NCI-H446 treated with DMSO at 0.1 percent for 48 hours (cell line): ENCODE measurements at regions not wholly inside any gene's neighbourhood (a gene's known extent, or its start where the extent isn't known, plus 50 kb on each side); places are given as distances from the start of the nearest gene placed in this dataset.

ENCODE experiments used
- DNase-seq: peaks from one replicate; lab custom pipeline; 2025; lab: John Stamatoyannopoulos, UW

DNA sequence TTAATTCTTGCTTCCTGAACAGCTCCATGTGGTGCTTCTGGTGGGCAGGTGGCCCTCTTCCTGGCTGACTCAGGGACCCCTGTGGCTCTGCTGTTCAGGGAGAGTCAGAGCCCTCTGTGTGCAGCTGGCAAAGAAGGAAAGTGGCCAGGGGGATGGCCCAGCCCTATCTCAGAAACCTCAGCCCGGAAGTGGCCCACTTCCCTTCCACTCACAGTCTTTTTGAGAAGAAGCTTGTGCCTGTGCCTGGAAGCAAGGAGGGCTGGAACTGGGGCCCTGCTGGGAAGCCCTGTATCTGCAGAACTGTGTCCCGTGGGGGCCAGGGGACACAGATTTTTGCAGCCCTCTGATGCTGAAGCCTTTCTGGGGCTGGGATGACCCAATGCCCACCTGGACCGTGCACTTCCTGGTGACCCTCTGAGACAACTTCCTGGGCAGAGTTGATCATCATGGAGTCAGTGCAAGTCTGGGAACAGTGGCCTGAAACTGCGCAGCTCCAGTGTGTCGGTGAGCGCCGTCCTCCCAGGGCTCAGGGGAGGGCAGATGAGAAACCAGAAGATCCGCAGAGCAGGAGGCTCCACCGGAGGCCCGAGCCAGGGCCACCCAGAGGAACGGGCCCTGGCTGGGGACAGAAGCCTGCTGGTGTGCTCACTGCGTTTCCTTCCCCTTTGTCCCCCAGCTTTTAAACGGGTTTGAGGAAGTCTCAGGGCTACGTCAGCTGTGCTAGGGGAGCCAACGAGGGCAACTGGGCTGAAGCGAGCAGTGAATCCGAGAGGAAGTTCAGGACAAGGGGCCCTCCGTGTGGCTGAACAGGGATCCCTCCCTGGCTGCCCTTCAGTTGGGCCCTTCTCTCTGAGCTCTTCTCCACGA lies 217.4 kb upstream of the RTL1 start:
- no peak for DNase-seq

DNA sequence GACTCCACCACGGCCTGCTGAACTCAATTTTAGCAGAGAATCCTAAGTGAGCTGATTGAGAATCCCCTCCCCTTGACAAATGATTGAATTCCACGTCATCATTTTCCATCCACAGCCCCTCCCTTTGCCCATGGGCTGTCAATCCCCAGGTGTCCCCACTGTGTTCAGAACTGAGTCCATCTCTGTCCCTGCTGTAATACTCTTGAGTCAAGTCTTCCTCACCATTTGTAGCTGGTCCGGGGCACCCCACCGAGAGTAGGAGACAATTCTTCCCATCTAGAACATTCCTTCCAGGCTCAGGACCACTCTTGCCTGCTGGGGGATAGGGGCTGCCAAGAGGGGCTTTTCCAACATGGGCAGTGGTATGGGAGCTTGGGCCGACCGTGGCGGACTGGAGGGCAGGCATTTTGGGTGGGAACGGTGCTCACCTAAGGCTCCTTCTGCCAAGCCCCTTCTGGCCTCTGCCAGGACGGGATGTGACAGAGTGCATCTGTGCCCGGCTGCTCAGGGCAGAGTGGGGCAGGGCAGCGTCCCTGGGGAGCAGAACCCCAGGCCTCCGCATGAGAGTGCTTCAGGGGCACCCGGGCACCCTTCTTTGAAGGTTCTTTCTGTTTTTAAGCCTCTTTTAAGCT lies 218.1 kb upstream of the RTL1 start:
- DNase-seq: no peak

- no peak for DNase-seq
Observed at GRCh38 chr14:101122237-101123141, 219.0 kb upstream of the RTL1 start.

DNA sequence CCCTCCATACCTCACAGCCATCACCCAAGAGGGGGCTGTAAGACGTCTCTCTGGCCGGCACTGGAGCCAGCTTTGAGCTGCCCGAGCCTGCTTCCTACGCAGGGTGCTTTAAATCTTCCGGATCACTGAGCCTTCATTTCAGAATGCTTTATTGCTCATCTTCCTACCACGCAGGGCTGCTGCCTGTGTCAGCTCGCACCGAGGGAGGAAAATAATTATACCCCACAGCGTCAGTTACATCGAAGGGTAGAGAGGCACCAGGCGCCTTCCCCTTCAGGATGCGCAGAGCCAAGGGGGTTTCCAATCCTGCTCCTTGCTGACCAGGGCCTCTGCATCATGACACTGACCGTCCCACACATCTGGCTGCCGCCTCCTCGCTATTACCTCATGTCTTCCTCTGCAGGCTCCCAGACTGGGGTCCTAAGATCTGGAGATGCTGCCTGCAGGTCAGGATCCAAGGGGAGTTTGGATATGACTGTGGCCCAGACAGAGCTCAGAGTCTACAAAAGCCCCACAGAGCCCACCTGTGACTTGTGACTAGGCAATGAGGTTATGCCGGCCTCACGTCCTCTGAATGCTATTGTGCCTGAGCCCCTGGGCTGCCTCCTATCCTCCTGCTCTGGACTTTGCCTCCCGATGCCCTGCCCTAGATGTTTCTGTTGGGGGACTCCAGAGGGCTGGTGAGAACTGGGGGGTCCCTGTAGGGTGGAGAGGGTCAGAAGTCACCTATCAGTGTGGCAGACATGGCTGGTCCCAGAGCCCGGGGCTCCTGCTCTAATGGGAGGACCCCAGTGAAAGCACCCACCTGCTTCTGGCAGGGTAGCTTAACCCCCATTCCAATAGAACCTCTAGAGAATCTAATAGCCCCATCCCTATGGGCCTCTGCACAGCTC lies 220.3 kb upstream of the RTL1 start:
- no peak for DNase-seq

DNA sequence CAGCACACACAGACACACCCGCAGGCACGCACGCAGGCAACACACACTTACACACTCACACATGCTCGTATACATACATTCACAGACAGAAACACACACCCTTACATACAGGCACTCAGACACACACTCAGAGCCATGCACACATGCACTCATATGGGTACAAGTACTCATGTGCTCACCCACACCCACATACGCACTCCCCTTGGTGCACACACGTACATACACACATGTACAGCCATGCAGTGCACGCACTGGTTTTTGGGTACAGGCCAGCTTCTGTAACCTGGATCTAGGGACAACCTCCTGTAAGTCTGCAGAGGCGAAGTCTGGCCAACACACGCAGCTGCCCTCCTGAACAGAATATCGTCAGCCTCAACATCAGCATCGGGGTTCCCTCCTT lies 221.3 kb upstream of the RTL1 start:
- no peak for DNase-seq

DNA sequence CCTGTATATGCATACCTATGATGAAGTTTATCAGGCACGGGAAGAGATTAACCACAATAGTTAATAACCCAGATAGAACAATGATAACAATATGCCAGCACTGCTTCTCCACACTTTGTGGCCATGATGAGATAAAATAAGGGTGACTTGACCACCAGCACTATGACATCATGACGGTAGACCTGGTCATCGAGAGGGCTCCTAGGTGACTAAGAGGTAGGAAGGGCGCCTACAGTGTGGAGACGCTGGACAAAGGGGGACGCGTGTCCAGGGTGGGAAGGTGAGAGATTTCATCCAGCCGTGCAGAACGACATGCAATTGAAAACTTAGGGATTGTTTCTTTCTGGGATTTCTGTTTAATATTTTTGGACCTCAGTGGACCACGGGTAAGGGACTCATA lies 221.8 kb upstream of the RTL1 start:
- DNase-seq: no peak

DNA sequence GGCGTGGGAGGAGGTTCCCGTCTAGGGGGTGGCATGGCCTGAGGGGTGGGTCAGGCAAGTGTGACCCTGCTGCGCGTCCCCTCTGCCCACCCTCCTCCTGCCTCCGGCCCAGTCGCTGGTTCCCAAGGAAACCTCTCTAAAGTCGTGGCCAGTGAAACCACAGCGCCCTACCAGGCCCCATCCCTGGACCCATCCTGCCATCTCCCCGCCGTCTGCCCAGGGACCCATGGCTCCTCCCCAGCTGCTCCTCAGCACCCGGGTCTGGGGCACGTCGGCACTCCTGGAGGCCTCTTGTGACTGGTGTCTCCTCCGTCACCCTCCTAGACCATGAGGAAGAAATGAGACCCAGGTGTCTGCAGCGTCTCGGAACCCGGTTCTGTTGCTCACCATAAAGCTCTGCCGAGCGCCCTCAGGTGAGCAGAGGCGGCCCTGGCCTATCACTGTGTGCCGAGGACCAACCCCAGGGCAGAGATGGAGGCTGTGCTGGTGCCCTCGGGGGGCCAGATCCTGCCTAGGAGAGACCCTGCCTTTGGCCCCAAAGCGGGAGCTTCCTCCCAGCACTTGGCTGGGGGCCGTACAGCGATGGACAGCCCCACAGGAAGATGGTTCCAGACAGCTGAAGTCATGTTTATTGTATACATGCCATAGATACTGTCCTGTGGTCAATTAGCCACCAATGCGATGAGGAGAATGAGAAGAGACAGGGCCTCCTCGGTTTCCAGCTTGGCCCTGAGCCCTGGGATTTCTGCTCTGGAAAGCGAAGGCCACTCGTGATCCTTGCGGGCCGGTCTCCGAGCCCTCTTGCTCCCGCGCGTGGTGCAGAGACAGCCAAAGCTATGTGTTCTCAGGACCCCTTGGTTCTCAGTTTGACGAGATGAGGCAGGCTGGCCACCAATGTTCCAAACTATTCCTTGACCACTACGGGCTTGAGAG lies 222.5 kb upstream of the RTL1 start:
- no peak for DNase-seq

DNA sequence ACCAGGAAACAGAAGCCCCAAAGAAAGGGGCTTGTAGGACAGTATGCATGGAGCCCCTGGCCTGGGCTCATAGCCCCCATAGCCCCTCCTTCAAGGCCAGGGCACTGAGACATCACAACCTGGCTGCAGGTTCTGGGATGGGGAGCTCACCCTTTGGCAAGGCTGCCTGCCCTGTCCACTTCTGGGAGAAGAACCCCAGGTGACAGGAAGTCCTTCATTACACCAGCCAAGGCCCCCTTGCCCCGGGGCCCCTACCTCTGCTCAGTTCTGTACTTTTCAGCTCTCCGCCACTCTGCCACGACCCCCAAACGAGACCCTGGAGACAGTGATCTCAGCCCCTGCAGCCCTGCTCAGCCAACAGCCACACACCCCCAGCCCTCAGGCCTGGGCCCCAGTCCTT lies 223.2 kb upstream of the RTL1 start:
- DNase-seq: no peak

DNA sequence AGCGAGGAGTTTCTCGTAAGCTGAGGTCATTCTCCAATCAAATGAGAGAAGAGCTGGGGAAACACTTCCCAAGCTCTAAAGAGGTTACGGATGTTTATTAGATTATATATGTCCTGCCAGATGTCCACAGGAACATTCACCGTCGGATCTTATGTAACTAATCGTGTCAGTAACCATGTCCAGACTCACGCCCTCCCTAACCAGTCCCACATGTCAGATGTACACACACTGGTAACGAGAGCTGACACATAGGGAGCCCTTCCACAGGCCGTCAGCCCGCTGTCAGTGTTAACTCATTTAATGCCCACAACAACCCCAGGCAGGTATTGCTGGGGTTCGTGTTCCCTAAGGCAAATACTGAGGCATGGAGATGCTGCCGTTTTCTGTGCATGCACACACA lies 223.7 kb upstream of the RTL1 start:
- no peak for DNase-seq

DNA sequence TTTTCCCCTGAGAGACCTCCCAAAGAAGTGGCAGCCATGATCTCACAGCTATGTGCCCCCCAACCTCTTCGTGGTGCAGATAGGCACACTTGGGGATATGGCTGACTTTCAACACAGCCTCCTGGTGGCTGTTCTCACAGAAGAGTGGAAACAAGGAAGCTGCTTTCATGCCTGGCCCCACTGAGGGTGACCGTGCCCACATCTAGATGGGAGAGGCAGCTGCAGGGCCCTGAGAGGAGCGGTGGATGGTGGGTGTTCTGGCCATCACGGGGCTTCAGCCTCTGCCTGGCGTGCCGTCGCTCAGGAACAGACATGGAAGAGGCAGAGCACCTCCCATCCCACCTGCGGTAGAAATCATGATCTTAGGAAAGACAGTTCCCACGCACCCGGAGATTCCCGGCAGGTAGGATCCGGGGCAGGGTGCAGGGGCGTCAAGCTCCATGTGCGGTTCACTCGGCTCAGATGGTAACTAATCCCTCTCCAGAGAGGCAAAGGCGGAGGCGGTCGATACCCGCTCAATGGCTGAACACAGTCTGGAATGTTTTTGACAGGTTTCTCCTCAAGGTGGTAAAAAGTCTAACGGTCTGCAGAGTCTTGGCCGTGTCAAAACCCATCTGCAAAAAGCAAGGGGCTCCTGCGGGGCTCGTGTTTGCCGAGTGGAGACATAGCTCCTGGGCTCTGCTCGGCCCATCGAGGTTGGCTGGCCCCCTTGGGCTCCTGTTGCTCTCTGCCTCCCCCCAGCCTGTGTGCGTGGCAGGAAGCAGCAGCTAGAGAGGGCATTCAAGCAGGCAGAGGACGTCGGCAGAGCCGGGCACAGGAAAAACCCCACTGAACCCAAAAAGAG lies 225.2 kb upstream of the RTL1 start:
- no peak for DNase-seq

DNA sequence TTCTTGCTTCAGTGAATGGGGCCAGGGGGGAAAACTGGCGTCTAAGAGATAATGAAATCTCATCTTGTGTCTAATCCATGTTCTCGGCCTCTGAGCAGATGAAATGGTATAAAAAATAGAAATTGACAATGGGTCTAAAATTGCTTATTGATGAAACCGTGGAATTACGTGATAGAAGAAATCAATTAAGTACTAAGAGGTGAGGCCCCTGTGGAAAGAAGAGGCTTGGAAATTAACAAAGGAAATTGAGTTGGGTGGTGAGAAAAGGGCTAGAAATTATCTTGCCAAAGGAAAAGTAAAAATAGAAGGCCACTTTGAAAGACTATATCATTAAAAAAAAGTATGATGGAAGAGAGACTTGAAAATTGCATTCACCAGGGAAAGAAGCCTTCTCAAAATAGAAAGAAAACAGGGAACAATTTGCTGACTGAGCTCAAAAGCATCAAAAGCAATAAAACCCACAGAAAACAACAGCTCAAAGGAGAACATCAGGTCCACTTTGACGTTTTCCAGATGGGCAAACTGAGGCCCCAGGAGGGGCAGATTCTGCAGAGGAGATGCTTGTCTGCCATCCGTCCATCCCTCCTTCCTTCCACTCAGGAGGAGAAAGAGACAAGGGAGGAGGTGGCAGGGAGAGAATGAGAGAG lies 226.1 kb upstream of the RTL1 start:
- no peak for DNase-seq

GRCh38 chr14:101130861-101131260 lies 227.3 kb upstream of the RTL1 start:
- DNase-seq: no peak

DNA sequence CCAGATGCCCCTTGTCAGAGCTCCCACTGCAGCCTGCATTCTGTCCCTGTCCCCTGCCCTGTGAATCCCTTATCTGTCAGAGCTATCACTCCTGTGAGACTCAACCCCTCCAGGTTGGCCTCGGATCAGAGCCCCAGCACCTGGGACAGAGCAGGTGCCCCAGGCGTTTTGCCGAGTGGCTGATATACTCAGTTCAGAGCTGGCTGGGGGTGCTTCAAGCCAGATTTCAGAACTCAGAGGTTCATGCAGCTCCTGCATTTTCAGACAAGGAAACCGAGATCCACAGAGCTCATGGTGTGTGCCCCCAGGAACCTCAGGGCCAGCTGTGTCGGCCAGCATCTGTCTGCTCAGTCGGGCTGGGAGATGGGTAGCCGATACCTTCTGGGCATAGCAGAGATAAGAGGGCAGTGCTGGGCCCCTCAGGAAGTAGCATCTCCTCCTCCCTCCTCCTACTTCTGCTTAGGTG lies 228.0 kb upstream of the RTL1 start:
- no peak for DNase-seq

DNA sequence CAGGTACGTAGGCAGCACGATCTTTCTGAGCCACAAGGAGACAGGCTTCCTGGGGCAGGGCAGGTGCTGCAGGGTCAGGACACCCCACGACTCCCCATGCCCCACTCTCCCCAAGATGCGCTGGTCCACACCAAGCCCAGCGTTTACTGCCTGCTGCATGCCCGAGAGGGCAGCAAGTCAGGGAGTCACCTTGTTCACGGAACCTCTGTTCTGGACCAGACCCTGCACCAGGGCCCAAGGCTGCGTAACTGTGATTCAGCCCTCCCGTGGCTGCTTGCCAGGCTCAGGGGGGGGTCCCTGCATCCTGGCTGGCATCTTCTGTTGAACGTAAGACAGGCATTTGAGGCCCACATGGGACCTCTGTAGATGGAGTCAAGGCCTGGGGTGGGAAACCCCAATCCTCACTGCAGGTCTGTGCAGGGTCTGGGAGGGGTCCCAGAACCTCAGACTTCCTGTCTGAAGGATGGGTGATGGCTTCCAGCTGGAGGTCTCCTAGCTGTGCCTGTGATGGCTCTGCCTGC lies 228.6 kb upstream of the RTL1 start:
- DNase-seq: no peak

DNA sequence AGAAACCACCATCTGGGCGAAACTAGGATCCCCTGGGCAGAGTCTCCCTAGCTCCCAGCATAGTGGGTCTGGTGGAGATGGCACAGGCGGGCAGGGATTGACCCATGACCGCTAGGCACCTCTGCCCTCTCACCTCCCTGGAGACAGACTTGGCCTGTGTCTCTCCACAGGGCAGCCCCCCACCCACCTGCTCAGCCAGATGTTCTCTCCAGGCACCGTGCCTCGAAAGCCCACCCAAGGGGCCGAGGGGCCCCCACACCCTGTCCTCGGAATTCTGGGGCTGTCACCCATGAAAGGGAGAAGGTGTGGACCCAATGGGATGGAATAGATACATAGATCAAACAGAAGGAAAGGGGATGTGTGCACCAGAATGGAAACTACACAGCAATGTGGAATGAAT lies 229.1 kb upstream of the RTL1 start:
- DNase-seq: no peak

DNA sequence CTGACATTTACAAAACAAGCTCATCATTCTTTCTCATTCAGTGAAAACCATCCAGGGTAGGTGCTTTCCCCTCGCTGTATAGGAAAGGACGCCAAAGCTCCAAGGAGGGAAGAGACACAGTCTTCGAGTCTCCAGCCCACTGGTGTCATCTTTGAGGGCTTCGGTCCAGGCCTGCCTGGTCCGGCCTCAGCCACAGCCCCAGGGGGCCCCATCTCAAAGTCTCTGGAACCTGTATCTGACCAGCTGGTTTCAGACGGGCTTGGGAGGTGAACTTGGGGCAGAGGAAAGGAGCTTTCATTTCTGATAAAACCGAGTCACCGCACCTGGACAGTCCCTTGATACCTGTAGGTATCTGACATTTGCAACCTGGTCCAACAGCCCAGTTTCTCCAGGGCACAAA lies 229.5 kb upstream of the RTL1 start:
- DNase-seq: no peak

- no peak for DNase-seq
Observed at GRCh38 chr14:101134161-101134631, 230.7 kb upstream of the RTL1 start.

DNA sequence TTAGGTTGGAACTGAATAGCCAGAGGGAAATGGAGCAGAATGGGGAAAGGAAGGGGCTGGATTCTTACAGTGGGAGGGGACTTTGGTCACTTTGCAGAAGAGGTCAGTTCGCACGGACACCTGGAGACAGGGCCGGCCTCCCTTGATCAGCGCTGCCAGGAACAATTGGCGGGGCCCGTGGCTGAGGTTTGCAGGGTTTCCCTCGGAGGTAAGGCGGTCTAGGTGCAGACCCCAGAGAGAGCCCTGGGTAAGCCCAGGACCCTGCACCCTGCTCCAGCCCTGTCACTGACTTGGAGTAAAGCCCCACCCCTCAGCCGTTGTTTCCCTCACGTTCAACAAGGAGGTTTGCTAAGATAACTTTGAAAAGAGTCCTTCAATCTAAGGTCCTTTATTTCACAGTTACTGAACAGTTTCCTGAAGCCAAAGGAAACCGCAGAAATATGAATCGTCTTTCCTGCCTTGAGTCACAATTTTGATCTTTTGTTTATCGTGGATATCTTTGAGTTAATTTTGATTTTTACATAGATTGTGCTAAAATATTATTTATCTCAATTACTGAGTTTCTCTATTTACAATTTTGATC lies 231.4 kb upstream of the RTL1 start:
- no peak for DNase-seq
